Stimulated activated CD4-positive, alpha-beta T cell treated with anti-CD3 and anti-CD28 coated beads, Interleukin-2, amount 100 ng/mL, for 24 hours (primary cell): ENCODE measurements at regions not wholly inside any gene's neighbourhood (a gene's known extent, or its start where the extent isn't known, plus 50 kb on each side); places are given as distances from the start of the nearest gene placed in this dataset.
"Not testable (repeated sequence)": the region's sequence is repeated elsewhere in the genome, so short reads cannot be mapped to it uniquely, and the experiment has no call there.

Experiments used
- DNase-seq, 2 donors: peaks; one replicate each; pipeline ENCODE4 v3.0.0-alpha.2; 2020

DNA sequence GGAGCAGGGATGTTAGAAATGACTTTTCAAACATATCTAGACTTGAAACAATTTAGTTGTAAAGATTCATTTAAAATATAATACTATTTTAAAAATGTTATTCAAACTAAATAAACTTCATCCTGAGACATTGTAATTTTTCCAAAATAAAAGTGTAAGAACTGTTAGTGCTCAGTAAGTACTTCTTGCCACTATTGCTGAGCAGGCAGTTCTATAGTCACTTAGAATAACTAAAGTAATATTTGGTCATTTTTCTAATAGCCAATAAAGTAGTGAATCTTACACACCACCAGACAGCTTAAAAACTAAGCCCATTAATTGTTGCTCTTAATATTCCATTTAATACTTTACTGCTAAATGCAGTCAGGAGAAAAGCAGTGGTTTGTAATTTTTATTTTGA, 1120.0 kb upstream of the CDH10 start:
- no peak for DNase-seq

DNA sequence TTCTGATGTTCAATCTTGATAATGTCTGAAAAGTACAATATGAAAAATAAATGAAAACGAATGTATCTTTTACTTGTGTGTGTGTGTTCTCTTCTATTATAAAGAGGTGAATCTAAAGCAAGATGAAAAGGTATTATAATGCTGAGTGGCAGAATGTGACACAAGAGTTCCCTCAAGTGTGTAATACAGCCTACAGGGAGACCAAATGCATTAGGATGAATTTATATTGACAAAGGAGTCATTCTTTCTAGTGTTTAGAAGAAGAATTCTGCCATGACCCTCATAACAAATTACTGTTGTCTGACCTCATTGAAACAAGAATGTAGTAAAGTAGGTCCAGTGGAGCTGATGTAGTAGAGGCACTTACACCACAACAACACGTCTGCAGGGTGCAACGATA, 1119.0 kb upstream of the CDH10 start:
- DNase-seq: no peak

DNA sequence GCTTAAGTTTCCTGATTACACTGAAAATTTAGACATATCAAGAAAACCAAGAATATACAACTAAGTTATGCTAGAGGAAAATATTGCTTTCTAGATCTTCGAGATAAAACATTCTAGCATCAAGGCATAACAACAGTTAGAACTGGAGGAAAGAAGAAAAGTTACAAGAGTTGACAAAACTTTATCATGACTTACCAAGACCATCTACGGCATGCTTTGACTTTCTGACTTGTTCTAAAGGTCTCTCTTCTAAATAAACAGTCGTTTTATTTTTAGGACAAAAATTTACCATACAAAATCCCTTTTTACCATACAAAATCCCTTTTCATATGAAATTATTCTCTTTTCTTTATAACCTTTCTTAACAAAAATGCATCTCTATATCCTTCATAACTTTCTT, 1110.1 kb upstream of the CDH10 start:
- DNase-seq: no peak

DNA sequence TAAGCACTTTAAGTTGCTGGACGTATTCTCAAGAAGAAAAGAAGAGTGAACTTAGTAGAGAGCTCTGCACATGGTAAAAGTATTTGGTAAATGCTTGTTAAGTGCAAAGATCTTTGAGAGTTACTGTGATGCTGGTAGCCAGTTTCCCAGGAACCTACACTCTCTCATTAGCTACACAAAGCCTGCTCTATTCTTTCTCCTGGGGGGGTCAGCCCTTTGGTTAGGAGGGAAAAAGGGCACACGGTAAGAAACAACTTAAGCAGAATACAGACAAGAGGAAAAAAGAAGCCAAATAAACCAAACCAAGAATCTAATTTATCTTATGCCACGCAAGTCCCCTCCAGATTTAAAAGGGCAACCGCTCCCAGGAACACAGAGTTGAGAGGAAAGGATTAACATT, 1100.1 kb upstream of the CDH10 start:
- no peak for DNase-seq

DNA sequence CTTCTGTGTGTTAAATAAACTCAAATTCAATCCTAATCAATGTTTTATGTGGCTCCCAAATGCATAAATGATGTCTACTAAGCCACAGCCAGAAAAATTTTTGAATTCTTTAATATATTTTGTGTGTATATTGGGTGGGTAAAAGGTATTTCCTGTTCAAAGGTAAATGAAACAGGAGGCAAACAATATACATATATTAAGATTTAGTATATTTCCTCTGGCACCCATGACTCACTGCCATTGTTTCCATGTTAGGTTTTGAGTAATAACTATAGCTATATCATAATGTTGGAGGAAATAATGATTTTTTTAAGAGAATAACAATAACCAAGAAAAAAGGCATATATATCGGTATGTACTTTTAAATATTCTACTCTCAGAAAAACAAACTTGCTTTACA, 1071.9 kb upstream of the CDH10 start:
- no peak for DNase-seq

DNA sequence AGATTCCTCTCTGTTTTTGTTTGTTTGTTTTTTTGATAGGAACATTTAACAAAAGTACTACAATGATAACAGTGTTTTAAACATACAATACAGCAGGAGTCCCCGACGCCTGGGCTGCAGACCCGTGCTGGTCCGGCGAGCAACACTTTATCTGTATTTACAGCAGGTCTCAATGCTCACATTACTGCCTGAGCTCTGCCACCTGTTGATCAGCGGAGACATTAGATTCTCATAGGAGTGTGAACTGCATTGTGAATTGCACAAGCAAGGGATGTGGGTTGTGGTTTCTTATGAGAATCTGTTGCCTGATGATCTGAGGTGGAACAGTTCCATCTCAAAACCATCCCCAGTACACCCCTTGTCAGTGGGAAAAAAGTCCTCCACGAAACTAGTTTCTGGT, 1068.5 kb upstream of the CDH10 start:
- DNase-seq: no peak

DNA sequence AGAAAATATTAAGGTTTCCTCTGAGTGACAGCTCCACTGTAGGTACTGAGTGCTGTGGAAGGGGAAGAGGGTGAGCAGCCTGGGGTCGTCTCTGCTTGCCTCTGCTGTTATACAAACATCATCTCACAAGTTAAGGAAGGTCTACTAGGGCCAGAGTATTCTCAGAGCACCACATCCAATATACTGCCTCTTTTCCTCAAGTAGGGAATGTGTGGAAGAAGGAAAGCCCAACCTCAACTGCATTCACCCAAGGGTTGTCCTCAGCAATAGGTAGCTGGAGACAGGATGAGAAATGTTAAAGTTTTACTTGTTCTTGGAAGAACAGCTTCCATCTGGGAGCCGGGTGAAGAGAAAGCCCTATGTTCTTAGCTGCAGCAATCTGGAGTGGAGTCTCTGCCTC, 1062.3 kb upstream of the CDH10 start:
- DNase-seq: no peak

DNA sequence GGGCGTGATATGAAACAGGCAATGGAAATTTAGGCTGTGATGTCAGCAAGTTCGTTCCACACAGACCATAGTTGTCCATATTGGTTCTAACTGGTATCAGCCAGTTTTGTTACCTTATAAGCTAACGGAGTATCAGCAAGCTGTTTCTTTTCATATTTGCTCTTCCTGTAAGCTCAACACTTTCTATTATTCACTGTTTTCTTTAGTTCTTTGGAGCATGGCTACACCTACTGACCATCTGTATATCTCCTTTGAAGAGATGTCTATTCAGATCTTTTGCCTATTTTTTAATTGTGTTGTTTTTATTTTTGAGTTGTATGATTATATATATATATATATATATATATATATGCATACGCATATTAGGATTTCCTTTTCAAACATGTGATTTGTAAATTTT, 1057.2 kb upstream of the CDH10 start:
- no peak for DNase-seq

DNA sequence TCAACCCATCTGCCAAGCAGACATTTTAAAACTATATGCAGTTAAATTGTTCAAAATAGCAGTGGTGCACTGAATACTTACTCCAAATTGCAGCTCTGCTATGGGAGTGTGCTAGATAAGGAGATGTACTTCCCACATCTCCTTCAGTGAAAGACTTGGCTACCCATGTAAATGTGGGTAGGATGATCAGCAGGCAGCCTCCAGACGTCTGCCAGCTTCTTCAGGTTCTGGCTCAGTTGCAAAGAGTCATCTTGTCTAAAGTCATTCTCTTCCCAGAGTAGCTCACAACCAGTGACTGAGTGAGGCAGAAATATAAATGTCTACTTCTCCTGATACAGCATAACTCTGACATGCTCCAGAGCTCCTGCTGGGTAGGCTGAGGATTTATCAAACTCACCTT, 1050.0 kb upstream of the CDH10 start:
- no peak for DNase-seq

DNA sequence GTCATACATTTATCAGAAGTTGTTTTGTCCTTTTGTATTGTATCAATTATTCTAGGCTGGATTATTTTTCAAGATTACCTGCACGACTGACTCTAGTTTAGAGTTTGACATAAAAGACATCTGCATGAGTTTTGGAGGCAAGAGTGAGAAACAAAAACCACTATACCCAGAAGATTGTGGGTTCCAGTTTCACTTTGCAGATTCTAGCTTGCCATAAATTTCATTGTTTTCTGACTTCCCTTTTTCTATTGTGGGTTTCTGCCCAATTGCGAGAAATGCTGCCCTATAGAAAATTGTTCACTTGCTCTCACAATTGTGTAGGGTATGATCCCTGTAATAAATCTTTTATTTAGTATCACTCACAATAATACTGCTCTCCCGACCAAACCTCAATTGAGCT, 1043.4 kb upstream of the CDH10 start:
- no peak for DNase-seq

DNA sequence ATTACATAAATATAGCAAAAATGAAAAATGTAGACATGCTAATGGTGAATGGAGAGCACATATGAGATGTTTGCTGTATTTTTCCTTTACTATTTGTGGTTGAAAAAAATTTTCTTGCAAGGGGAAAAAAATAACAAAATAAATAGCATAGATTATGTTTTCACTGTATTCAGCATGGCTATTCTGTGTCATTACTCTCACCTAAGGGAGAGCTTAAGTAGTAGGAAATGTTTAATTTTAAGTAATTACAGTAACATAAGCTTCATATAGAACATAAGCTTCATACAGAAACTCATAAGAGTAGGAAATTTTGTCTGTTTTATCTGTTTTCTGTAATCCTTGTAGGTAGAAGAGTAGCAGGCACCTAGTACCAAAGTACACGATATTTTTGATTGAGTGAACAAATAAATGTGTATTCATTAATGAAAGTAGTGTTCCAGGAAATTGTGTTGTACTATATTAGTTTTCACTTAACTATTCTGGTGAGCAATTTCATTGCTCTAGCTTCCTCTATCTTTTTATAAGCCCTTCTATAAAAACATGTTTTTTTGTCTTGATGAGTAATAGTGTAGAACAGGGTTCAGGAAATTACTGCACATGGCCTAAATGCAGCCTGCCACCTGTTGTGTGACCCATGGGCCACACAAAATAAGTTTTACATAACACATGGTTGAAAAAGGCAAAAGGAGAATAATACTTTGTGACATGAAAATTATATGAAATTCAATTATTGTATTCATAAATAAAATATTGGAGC, 1025.0 kb upstream of the CDH10 start:
- DNase-seq: no peak

DNA sequence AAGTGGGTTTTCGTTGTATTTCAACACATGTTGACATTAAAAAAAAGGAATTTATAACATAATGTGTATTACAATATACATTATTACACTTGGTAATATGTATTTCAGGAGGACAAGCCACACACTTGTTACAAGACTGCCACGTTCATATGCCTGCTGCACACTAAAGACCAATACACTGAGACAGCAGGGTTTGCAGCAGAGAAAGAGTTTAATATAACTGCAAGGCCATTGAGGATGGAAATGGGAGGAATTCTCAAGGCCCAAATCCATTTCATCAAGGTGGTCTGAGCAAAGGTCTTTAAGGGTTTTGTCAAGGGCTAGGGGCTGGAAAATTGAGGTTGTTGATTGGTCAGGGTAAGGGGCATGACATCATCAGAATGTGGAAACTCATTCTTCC, 1017.8 kb upstream of the CDH10 start:
- no peak for DNase-seq

DNA sequence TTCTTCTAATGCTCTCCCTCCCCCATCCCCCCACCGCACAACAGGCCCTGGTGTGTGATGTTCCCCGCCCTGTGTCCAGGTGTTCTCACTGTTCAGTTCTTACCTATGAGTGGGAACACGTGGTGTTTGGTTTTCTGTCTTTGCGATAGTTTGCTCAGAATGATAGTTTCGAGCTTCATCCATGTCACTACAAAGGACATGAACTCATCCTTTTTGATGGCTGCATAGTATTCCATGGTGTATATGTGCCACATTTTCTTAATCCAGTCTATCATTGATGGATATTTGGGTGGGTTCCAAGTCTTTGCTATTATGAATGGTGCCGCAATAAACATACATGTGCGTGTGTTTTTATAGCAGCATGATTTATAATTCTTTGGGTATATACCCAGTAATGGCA, 1005.5 kb upstream of the CDH10 start:
- not testable (repeated sequence) for DNase-seq

DNA sequence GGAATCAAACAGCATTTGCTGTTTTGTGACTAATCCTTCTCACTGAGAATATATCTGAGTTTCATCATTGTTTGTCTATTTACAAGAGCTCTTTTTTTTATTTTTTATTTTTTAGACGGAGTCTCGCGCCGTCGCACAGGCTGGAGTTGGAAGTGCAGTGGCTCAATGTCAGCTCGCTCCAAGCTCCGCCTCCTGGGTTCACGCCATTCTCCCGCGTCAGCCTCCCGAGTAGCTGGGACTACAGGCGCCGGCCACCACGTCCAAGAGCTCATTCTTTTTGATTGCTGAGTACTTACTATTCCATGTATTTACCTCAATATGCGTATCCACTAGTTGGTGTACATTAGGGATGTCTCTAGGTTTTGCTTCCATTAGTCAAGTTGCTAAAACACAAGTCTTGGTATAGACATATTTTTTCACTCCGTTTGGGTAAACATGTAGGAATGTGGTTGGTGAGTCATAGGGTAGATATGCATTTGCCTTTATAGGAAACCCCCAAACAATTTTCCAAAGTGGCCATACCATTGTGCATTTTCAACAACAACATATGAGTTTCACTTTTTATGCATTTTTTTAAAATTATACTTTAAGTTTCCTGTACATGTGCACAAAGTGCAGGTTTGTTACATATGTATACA, 1005.0 kb upstream of the CDH10 start:
- no peak for DNase-seq

DNA sequence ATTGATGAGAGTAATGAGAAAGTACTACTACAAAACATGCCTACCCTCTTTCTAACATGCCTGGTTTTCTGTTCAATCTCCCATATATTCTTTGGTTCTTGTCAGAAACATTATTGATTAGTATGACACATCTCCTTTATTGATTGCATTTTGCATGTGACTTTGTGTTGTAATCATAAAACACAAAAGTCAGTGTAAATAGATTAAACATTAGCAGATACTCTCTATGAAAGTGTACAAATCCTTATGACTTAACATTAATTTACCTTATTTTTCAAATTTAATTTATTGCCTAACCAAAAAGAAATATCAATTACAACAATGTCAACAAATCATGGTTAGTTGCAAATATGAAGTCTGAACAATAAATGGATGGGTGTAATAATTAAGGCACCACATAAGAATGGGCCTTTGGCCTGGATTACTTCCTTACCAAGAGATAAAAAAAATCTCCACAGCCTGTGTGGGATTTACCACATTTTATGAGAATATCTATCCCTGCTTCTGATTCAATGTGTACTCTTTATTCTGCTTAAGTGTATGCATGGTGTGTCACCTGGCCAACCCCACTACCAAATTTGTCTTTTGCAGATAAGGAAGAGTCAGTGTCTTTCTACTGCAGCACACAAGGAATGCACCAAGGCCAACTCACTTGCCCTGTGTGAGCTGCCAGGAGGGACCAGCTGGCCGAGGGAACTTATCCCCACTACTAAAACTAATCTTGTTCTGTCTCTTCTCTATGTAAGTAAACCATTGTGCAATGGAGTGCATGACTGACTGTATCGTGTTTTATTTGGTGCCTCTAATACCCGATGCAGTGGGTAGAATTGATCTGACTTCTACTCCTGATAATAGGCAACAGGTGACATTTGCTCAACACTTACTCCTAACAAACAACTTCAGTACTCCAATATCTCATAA, 1001.9 kb upstream of the CDH10 start:
- no peak for DNase-seq

DNA sequence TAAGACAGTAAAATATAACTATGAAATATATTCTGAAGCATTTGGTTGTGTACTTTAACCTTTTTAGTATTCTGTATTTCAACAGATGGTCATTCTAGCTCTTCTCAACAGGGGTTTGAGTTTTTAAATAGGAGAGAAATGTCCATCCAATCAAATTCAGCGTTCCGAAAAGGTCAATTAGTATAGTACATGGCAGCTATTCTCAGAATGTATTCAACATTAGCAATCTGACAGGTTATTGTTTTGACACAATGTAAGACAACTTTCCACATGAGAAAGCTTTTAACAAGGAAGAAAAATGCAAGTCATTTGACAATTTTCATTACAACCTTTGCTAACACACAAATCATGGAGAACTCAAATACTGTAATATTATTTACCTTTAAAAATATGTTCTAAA, 996.3 kb upstream of the CDH10 start:
- DNase-seq: no peak

DNA sequence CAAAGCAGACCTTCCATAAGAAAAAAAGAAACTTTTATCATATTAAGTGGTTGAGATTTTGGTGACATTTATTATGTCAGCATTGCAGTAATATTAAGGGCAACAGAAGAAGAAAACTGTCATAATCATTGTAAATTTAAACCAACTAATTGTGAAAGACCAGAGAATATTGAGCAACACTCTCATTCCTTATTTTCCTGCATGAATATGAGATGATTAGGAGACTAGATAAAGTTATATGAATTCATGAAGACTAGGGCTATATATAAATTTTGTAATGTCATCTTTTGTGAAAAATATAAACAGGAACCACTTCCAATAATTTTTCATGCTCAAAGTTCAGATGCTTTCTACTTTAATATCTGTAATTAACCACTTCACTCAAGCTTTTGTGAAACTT, 974.5 kb upstream of the CDH10 start:
- DNase-seq: no peak

DNA sequence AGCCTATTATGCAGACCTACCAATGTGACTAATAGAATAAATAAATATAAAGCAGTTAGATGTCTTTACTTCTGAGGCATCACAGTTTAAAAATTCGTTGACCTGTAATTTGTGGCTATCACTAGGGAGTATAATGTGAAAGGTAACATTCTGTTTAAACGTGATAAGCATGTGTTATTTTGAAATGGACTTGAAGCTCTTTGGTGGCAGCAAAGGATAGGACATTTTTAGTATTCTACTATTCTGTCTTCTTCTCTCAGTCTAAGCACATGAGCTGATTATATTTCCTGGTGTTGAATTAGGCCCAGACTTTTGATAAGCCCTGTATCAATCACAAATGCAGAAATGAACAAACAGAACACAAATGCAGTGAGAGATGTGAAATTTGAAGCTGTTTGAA, 974.0 kb upstream of the CDH10 start:
- no peak for DNase-seq

DNA sequence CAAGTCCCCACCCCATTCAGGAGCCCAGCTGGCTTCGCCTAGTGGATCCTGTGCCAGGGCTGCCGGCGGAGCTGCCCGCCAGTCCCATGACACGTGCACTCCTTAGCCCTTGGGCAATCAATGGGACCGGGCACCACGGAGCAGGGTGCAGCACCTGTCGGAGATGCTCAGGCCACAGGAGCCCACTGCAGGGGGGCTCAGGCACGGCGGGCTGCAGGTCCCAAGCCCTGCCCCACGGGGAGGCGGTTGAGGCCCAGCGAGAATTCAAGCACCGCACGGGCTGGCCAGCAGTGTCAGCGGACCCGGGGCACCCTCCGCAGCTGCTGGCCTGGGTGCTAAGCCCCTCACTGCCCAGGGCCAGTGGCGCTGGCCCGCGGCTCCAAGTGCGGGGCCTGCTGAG, 969.7 kb upstream of the CDH10 start:
- no peak for DNase-seq

DNA sequence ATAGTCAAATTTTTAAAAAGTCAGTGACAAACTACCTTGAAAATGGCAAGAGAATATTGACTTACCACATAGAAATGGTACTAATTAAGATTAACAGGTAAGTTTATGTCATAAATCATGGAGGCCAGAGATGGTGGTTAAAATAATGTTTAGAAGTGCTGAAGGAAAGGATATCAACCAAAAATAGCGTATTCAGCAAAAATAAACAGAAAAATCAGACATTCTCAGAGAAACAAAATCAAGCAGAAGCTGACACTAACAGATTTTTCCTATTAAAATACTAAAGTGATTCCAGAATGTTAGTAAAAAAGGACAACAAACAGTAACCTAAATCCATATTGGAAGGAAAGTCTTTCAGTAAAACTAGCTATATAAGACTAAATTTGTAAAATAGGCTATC, 959.9 kb upstream of the CDH10 start:
- DNase-seq: no peak

DNA sequence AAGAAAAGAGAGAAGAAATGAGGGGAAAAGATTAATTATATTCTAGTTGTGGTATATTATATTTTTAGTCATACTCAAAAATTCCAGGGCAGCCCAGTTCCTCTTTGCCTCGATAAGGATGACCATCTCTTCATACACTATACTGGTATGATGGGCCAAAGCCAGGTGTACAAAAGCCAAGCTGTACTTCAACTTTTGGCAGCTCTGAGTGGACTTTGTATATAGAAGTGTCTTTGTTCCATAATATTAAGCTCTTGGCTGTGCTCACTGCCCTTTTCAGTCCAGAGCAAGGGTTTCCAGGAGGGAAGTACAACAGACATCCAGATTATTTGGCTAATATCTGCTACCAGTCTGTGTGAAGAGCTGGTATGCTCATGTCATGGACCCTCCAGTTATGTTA, 934.3 kb upstream of the CDH10 start:
- DNase-seq: no peak

DNA sequence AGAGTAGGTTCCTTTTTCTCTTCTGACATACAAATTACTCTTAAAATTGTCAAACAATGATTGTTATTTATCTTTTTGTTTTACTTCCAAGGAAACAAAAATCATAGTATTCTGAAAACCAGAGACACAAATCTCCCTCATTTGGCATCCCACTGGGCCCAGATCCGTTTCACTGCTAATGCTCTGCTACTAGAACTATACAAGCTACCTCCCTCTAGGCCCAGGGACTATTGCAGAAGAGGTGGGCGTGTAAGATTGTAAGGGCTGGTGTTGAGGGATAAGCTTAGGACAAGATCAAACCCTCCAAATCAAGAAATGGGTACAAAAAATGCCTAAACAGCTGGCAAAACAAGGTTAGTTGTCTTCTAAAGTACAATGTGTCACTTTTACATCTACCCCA, 928.9 kb upstream of the CDH10 start:
- no peak for DNase-seq

DNA sequence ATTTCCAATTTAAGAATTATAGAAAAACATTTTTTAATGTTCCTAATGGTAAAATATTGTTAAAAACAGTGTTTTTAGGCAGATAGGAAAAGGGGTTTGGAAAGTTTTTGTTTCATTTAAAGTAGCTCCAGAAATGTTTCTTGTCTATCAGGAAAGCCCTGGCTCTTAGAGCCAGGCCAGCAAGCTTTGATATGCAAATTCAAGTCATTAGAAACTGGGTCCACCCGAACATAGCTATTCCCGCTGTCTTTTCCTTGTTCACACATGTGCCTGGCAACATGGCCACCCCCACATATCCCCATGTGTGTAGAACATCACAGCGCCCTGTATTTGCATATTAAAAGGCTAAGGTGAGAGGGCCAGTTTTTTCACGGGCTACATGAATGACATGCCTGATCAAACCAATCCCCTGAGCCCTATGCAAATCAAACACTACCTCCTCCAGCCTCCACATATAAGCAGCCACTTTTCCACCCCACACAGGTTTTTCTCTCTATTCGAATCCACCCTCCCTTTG, 925.3 kb upstream of the CDH10 start:
- no peak for DNase-seq
